Fibroblast of lung (primary cell): ENCODE measurements at regions not wholly inside any gene's neighbourhood (a gene's known extent, or its start where the extent isn't known, plus 50 kb on each side); places are given as distances from the start of the nearest gene placed in this dataset.

Source experiments
- EZH2 ChIP-seq: IDR thresholded peaks from 2 replicates; pipeline ENCODE4 v1.5.1; 2012; ENCODE audit warnings: low read length, control low read depth, mild to moderate bottlenecking; ENCODE audit errors: missing control alignments
- TF ChIP-seq, protein P1 (sequence below), 2 donors: IDR thresholded peaks in 1 of 2; conservative IDR thresholded peaks in 1 of 2; 1 replicate in 1 of 2; 2 replicates in 1 of 2; pipeline ENCODE4 v1.5.1; 2011 to 2012; ENCODE audit warnings: low read length in 2 of 2, control low read depth in 1 of 2, inconsistent platforms in 1 of 2, low read depth in 1 of 2, mild to moderate bottlenecking in 1 of 2

DNA sequence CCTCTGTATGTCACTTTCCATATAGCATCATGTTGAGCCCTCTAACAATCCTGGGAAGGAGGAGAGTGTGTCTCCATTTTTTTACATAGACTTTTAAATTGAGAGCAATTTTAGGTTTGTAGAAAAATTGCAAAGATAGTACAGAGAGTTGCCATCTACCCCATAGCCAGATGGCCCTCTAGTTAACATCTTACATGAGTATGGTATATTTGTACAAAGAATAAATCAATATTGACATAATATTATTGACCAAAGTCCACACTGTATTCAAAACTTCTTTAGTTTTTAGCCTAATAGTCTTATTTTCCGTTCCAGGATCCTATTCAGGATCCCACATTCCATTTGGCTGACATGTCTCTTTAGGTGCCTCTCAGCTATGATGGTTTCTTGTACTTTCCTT lies 274.6 kb upstream of the PLPP4 start:
- TF ChIP-seq EZH2, result no peak
- TF ChIP-seq, protein P1, sequence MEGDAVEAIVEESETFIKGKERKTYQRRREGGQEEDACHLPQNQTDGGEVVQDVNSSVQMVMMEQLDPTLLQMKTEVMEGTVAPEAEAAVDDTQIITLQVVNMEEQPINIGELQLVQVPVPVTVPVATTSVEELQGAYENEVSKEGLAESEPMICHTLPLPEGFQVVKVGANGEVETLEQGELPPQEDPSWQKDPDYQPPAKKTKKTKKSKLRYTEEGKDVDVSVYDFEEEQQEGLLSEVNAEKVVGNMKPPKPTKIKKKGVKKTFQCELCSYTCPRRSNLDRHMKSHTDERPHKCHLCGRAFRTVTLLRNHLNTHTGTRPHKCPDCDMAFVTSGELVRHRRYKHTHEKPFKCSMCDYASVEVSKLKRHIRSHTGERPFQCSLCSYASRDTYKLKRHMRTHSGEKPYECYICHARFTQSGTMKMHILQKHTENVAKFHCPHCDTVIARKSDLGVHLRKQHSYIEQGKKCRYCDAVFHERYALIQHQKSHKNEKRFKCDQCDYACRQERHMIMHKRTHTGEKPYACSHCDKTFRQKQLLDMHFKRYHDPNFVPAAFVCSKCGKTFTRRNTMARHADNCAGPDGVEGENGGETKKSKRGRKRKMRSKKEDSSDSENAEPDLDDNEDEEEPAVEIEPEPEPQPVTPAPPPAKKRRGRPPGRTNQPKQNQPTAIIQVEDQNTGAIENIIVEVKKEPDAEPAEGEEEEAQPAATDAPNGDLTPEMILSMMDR (conservative IDR thresholded peaks at IDR 0.05 in 1 of 2, IDR thresholded peaks at IDR 0.05 in 1 of 2; ENCODE audit: low read depth in 1 of 2, low read length in 2 of 2), result no peak
